HG02798 (cell line): ENCODE measurements at regions not wholly inside any gene's neighbourhood (a gene's known extent, or its start where the extent isn't known, plus 50 kb on each side); places are given as distances from the start of the nearest gene placed in this dataset.

Source experiments
- ATAC-seq: cut with Tn5 transposase; IDR thresholded peaks from one replicate; pipeline ENCODE4 v1.9.1; 2021; ENCODE audit warnings: mild to moderate bottlenecking; ENCODE audit not compliant: unreplicated experiment, poor library complexity

DNA sequence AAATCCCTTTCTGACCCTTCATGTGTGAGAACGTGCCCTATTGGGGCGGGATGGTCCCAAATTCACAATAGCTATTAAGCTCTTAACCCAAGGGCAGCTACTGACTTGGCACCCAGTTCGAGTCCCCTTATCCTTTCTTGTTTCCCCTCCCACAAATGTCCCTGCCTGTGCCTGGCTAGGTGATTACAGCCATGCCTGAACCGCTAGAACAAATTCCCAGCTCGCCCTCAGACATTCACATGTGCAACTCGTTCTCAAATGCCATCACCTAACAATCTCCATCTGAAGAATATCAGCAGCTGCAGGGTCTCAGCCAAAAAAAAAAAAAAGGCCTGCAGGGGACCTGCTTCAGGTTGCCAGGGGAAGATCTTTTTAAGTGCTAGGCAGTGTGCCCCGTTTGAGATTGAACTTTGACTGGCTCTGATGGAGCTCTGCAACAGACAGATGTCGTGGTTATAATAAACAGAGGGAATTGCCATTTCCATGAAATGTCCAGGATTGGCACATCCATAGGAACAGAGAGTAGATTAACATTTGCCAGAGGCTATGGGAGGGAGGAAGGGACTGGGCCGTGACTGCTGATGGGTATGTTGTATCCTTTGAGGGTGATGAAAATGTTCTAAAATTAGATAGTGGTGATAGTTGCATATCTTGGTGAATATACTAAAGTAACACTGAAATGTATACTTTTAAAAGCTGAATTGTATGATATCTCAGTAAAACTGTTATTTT is 347.2 kb upstream of the WWC1 start:
- no peak for ATAC-seq

DNA sequence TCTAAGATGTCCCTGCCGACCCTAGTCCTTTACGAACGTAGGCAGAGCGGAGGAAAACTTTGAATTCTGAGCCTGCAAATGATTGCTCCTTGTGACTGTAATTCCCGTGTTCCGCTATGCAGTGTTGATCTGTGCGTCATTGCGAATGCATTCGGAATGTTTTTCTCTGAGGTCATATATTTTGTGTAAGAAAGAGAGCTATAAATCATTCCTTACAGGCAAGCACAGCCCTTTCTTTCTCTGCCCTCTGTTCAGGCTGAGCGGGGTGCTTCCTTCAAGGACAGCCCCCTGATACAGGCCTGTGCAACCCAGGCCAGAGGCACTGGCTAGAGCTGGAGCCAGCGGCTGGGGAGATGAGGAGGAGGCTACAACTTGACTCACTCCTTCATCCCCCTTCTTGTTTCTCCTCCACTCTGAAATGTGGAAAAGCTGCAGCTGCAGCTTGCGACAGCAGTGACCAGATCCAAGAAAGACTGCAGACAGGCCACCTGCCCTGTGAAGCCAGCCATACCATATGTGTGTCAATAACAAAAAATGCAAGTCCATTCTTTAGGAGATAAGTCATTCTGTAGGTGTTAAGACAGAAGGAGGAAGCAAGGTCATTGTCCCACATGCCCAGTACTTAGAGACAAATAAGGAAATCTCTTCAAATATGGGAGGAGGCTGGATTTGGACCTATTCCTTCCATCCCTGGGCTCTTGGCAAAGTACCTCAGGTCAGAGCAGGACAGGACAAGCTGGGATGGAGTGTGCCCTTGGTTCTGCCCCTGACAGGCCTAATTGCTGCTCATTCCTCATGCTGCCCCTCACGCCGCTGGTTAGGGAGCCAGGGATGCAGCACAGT is 345.7 kb upstream of the WWC1 start:
- ATAC-seq, result no peak

DNA sequence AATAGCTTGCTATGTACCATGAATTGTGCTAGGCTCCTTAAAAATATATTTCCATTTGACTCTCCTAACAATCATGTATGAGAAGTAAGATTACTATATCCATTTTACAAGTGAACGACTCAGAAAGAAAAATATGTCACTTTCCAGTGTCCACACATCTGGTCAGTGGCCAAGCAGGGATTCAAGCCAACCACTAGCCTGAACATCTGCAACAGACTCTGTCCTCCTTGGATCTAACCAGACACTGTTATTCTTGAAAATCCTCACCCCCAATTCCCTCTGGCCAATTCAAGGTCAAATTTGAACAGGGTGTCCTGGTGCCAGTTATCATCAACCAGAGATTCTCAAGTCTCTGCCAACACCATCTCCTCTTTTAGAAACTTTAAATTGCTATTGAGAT is 344.1 kb upstream of the WWC1 start:
- ATAC-seq, result no peak

DNA sequence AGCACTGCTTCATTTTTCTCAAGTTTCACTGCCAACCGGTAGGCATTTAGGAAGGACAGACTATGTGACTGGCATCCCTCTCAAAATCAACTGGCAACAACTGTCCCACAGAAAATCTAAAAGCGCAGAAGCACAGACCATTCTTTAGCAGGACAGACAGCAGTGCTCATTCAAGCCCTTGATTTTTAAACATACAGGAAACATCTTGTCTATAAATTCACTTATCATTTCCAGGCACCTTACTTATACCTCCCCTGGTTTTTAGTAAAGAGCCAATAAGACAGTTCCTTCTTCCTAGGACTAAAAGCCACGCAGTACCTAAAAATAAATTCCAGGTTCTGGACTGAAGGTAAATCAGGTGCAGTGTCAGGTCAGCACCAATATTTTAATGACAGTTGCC is 343.2 kb upstream of the WWC1 start:
- ATAC-seq, result no peak

DNA sequence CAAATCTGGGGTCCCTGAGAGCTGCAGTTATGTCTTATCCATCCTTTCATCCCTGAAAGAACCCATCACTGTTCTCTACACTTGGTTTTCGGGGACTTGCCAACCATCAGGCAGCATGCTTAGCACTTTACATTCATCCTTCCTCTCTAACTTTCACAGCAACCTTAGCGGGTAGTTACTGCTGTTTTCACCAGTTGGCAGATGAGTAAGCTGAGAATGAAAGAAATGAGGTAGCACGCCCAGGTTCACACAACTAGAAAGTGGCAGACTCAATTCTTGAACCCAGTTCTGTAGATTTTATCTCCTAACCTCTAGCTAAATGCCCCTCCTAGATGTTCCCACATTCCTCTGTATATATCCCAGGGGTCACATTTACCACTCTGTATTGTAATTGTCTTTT is 342.0 kb upstream of the WWC1 start:
- ATAC-seq, result no peak

DNA sequence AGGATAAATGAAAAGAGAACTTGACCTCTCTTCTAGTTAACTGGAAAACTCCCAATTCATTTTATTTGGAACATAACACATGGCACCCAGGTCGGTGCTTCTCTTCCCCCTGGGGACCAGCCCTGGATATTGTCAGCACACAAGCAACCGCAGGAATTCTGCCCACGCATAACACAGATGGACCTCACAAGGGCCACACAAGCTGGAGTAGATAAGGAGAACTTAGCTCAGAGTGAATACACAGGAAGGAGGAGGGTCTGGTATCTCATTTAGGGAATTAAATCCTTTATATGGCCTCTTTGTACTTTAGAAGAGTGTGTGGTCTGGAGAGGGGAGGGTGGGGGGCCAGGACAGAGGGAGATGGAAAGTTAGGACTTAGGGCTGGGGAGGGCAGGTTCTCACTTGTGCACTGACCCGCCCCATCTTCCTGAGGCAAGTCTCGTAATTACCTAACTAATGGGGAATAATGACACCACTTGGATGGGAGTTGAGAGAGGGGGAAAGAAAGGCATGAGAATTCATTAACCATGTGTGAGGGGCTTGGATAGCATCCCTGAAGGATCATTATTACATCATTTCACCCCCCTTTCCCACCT is 341.2 kb upstream of the WWC1 start:
- ATAC-seq, result no peak

DNA sequence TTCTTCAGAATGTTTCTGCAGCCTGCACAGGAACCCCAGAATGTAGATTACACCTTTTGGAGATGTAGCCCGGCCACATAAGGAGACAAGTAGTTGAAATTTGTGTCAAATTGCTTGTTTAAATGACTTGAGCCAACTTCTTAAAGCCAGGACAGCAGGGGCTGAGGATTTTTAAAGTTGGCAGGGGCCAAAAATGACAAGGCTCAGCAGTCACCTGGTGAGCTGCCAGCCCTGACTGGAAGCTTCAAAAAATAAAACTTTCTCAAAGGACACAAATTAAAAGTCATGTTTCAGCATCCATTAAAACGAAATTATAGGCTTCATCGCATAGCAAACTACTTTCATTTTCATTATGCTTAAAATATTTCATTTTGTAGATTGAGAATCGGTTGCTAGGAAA is 340.3 kb upstream of the WWC1 start:
- no peak for ATAC-seq

DNA sequence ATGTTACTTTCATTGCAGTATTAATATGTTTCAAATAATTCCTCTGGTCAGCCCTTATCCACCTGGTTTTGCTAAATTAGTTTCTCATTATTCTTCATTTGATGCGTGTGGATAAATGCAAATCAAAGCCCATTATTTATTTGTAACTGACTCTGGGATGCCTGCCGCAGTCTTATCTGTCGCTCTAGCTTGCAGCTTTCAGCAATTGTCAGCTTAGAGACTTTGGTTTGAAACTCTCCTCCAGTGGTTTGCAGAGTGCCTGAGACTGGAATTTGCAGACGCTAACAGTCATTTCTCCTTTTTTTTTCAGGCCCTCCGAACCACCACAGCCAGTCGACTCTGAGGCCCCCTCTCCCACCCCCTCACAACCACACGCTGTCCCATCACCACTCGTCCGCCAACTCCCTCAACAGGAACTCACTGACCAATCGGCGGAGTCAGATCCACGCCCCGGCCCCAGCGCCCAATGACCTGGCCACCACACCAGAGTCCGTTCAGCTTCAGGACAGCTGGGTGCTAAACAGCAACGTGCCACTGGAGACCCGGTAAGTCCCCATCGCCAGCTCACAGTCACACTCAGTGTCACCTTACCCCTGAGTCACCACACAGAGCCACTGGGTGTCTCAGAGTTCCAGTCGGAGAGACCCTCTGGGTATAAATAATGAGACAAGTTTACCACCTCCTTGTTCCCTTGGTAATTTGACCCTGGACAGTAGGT is 339.0 kb upstream of the WWC1 start:
- no peak for ATAC-seq

DNA sequence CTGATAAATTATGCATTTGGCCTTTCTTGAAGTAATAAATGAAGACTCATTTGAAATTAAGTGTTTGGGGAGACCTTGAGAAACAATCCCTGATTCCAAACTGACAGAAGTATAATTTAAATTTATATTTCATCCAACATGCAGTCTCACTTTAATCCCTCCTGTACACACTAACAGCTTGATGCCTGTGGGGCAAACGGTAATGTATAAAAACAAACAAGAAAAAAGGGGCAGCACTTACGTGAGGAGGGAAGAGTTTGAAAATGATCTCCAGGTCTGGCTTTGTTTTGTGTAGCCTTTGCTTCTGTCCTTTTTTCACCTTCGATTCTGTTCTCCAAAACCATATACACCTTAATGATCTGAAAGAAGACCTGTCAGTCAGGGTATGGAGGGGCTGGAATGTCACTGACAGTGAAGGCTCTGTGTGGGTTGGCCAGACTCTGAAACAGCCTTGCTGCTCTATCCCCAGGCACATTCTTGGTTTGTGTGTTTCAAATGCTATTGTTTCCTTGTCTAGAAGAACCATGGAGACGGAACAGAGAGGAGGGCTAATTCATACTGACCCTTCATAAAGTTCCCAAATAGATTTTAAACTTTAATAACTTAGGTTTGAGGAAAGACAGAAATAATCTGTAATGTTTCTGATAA is 338.2 kb upstream of the WWC1 start:
- no peak for ATAC-seq

DNA sequence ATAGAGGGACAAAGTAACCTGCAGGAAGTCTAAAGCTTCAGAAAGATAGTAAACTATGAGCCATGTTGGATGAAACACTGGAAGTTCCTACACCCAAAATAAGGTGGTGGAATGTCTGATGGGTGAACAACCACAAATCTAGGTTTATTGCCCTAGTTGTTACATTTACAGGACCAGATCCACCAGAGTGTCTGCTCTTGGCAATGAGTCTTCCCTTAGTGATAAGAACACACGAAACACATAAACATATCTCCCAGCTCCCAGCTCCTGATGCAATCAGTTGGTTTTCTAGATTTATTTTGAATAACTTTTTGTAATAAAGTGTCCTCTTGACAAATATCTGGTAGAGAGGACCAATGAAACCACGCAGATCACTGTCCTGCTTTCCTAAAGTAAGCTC is 329.7 kb upstream of the WWC1 start:
- no peak for ATAC-seq

DNA sequence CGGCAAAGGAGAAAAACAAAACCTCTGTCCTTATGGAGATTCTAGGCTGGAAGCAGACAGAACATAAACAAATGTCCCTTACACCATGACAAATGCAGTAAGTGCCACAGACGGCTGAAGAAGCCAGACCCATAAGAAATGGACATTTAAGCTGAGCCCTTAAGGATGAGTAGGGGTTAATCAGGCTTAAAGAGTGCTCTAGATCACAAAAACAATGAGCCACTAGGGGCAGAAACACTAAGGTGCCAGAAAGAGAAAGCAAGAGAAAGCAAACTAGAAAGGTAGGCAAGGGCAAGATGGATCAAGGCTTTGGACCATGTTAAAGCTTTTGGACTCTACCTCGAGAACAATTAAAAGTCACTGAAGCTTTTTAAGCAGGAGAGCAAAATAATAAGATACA is 326.9 kb upstream of the WWC1 start:
- no peak for ATAC-seq

DNA sequence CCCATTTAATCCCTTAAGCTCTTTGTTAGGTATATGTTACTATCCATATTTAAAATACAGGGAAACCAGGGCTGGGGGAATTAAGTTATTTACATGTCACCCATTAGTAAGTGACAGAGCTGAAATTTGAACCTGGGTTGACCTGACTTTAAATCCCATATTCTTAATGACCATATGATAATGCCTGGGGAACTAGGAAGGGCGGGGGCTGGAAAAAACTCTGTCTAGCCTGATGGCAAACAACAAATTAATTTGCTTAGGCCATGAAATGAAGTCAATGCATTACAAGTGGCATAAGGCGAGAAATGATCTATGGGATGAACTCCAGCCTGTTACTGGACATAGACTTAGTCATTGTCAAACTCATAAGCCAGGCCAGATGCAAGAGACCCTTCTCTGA is 325.7 kb upstream of the WWC1 start:
- ATAC-seq, result no peak

DNA sequence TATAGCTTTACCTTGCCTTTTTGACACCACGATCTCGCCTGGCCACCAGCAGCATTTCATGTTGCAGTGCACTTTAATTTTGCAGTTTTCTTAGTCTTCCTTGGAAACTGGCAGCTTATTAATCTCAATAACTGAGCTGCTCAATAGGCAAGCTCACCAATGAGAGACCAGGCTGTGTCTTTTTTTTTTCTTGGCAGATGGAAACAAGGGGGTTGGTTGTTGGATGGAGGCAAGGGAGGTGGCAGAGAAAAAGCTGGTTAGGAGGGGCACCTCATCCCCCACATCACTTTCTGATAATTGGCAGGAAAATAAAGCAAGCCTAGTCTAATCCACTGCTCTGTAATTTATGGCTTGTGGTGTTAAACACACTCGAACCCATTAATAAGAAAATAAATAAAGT is 324.5 kb upstream of the WWC1 start:
- no peak for ATAC-seq

DNA sequence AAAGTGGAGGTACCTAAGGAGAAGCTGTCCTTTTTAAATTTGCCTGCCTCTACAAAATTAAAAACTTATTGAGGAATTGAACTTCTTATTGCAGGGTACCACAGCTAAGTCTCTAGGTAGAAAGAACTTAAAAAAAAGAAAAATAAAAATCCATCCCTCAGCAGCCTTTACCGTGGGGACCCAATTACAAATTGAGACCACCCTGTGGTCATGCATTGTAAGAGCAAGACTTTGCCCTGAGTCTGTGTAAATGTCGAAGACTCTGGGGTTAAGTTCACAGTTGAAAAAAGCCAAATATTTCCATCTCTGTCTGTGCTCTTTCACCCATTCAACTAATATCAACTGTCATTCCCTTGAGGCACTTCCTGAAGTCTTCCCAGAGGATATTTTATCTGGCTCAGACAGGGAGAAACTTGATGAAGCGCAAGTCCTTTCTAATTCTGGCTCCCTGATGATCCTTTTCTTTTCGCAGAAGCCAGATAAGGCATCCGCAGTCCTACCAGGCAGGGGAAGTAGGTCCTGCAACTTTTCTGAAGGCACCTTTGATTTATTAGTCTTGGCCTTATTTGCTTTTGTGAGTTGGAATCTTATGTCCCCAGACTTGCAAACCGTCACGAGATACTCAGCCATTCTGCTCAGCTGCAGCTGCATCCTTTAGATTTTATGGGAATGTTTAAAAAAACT is 323.8 kb upstream of the WWC1 start:
- no peak for ATAC-seq

DNA sequence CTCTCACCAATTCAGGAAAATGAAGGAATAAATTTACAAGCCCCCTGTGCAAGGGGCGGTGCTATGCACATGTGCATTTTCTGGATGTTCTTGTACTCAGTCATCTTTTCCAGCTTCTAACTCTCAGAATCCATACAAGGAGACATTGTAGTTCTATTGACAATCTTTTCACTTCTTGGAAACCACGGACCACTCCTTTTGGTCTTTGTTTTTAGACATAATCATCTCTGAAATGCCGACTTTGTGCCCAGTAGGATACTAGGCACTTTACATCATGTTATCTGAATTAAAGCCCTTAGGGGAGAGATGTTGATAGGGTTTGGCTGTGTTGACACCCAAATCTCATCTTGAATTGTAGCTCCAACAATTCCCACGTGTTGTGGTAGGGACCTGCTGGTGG is 322.6 kb upstream of the WWC1 start:
- no peak for ATAC-seq

DNA sequence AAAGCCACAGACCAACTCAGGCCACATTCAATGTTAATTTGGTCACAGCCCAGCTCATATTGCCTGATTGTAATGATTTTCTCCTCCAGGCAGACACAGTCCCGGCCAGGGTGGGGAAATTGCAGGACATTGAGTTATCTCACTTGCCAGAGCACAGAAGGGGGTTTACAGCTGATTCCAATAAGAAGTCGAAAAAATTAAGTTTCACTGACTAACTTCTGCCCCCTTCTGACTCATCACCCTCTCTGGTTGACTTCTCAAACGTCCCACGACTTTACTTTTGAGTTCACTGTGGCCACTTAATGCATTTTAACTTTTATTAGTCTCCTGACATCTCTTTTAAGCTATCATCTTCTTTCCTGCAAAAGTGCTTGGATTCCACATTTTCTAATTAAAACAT is 321.4 kb upstream of the WWC1 start:
- peak; percentile 59 for ATAC-seq

DNA sequence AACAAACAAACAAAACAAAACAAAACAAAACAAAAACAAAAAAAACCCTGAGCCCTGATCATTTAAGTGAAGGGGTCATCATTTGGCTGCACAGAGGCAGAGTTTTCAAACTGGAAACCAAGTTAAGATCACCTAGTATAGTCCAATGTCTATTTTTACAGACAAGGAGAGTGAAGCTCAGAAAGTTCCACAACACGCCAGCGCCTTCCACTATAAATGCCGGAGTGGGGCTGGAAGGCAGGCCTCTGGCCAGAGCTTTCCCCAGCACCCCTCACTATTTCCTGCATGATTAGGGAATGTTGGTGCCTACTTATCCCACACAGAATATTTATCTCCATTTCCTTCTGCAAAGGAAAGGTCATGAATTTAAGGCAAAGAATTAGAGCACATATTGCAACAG is 319.7 kb upstream of the WWC1 start:
- ATAC-seq, result no peak

DNA sequence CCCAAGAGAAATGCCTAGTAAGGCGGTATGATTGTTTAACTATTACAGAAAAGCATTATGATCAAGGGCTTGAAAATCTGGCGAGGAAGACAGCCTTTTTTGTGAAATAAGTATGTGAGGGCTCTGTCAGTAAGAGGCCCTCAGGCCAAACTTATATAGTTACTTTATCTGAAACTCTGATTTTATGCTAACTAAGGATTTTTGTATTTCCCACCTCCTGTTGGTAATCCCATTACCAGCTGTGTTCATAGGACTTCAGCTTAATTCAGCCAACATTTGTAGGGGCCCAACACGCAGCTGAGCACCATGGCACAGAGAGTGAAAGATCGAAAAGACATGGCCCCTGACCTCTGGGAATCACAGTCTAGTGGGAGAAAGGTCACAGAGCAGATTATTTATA is 318.3 kb upstream of the WWC1 start:
- no peak for ATAC-seq

DNA sequence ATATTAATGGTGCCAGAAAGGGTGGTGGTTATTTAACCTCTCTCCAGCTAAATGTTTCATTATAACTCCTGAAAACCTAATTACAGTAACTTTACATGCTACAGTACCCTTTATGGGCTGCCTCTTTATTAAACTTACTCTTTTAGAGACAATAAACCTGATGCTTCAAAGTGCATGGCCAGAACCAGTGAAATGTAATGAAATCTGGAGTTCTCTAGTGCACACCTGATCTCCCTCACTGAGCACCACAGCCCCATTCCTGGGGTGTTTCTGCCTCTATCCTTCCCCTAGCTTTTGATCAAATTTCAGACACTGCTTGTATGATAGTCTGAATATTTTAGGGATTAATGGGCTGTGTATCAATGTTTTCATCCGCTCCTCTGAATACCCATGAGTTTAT is 306.5 kb upstream of the WWC1 start:
- ATAC-seq, result no peak

DNA sequence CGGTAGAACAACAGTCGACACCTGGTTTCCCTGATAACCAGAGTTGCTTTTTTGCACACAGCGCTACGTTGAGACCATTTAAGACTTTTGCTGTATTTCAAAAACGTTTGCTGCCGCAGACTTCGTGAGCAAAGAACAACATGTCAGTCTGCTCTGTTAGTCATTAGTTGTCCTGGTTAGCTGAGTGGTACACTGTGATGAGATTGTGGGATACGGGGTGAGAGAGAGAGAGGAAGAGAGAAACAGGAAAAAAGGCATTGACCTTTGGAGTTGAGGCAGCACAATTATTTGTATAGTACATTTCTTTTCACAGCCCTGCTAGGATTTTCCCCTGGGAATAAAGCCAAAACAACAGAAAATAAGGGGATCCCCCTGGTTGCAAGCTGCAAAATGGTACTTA is 306.1 kb upstream of the WWC1 start:
- no peak for ATAC-seq
